NCI-H187 treated with DMSO at 0.1 percent for 48 hours (cell line): ENCODE measurements at regions not wholly inside any gene's neighbourhood (a gene's known extent, or its start where the extent isn't known, plus 50 kb on each side); places are given as distances from the start of the nearest gene placed in this dataset.
"Not testable (repeated sequence)": the region's sequence is repeated elsewhere in the genome, so short reads cannot be mapped to it uniquely, and the experiment has no call there.

Source experiments
- DNase-seq: peaks from one replicate; lab custom pipeline; 2025; lab: John Stamatoyannopoulos, UW

GRCh38 chr4:79850626-79851025, 222.4 kb downstream of the ANTXR2 start:
- DNase-seq: no peak

DNA sequence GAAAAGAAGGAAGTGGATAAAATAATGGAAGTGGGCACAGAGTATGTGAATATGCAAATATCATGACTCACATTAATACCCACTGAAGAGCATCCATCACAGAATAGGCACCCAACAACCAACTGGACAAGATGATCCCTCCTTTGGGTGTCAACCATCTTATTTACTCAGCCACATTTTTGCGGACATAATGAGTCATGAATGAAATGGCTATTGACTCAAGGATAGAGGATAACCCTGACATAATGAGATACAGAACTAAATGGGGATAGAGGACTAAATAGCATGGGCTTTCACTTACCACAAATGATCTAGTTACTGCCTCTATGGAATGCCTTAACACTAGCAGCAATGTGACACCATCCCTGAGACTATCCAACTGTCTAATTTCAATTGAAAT, 224.7 kb downstream of the ANTXR2 start:
- no peak for DNase-seq

- no peak for DNase-seq
Measured at GRCh38 chr4:79847411-79847810, 225.6 kb downstream of the ANTXR2 start.

- no peak for DNase-seq
Measured at GRCh38 chr4:79842162-79842561, 230.9 kb downstream of the ANTXR2 start.

- DNase-seq: no peak
Measured at GRCh38 chr4:79833857-79834256, 239.2 kb downstream of the ANTXR2 start.

DNA sequence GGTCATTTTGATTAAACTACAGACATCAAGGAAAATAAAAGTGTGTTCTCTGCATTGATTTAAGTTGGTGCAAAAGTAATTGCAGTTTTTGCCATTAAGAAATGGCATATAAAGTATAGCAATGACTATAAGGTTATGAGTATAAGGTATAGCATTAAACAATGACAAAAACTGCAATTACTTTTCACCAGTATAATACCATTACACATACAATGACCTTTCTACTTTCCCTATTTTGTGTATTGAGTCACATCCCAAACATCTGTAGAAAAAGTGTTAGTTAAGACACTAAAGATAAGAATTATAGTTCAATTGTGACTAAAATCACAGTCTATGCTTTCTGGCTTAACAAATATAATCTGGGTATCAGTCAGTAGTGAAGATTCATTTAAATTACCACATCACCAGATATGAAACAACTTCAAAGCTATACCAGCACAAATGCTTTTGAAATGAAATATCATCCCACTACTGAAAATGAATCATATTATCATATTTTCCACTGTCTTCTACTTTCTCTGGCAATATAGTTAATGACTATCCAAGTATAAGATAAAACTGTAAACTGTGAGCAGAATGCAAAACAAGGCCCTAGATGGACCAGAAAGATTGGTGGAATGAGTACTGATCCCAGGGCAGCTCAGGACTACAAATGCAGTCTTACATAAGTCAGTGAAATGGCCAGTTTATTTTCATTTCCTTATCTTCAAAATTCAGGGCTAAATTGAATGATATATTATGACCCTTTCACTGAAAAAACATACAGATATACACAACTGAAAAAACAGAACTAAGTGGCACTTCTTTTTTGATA, 241.1 kb downstream of the ANTXR2 start:
- DNase-seq: no peak

GRCh38 chr4:79831119-79831528, 241.9 kb downstream of the ANTXR2 start:
- DNase-seq: no peak

DNA sequence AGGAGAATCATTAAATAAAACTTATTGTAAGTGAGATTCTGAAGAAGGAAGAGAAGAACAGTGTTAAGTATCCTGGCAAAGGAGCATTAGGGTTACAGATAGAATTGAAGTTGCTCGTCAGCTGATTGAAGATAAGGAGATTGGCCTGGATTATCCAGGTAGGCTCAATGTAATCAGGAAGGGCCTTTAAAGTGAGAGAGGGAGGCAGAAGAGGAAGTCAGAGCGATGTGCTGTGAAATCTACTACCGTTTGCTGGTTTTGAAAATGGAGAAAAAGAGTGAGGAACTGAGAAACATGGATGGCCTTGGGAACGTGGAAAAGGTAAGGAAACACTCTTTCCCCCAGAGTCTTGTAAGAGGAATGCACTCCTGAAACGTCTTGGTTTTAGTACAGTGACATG, 245.7 kb downstream of the ANTXR2 start:
- no peak for DNase-seq

DNA sequence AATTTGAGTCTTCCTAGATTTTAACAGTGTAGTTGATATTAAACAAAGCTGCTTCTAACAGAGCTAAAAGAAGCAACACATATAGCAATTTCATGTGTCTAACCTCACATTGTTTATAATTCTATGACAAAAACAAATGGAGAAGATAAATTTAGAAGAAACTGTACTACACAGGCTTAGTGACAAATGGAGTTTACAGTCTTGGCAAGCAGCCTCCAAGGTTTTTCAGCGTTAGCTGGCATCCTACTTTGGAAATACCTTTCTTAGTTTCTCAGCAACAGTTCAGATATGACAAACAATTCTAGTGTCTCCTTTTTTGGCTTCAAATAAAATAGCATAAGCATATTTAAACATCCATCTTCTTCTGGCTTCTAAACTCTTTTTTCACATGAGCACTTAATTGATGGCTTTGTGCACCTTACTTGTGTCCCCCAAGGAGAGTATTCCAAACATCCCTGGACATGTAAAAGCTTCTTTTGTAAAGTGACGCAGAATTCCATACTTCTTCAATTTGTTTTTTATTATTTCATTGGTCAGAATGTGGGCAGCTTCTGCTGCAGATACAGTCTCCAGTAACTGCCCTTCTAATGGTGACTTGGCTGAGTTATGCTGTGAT, 249.8 kb downstream of the ANTXR2 start:
- DNase-seq: no peak

GRCh38 chr4:79820427-79820826, 252.6 kb downstream of the ANTXR2 start:
- no peak for DNase-seq

- not testable (repeated sequence) for DNase-seq
Measured at GRCh38 chr4:79807933-79808332, 265.1 kb downstream of the ANTXR2 start.

DNA sequence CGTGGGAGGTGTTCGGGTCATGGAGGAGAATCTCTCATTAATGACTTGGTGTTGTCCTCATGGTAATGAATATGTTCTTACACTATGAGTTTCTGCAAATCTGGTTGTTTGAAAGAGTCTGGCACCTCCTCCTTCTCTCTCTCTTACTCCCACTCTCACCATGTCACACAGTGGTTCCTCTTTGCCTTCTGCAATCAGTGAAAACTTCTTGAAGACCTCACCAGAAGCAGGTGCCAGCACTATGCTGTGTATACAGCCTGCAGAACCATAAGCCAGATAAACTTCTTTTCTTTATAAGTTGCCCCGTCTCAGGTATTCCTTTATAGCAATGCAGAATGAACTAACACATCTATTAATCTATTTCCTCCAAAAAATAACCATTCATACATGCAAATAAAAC, 275.0 kb downstream of the ANTXR2 start:
- no peak for DNase-seq

DNA sequence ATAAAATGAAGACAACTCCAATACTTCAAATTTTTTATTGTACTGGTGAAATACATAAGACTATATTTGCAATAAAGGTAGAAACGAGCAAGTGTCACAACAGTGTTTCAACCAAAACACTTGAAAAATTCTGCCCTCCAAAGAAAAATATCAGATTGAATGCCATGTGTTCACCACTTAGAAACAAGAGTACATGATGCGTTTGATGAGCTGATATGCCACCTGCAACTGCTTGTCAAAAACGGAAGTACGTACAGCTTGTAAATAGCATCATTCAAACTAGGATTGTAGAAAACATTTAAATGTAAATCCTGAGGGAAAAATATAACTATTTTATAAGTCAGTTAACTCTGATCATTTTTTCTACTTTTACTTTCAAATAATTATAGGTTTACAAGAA, 276.1 kb downstream of the ANTXR2 start:
- no peak for DNase-seq

GRCh38 chr4:79788884-79789283, 284.1 kb downstream of the ANTXR2 start:
- no peak for DNase-seq

GRCh38 chr4:79780129-79780528, 292.9 kb downstream of the ANTXR2 start:
- DNase-seq: no peak

DNA sequence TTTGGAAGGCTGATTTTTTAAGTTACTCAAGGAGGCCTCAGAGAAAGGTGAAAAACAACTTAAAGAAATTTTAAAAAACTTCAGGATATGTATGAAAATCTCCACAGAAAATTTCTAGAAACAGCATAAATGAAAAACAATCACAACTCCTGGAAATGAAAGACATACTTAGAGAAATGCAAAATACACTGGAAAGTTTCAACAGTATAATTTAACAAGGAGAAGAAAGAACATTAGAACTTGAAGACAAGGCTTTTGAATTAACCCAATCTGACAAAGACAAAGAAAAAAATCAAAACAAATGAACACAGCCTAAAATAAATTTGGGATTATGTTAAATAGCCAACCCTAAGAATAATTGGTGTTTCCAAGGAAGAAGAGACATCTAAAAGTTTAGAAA, 300.5 kb downstream of the ANTXR2 start:
- DNase-seq: no peak

DNA sequence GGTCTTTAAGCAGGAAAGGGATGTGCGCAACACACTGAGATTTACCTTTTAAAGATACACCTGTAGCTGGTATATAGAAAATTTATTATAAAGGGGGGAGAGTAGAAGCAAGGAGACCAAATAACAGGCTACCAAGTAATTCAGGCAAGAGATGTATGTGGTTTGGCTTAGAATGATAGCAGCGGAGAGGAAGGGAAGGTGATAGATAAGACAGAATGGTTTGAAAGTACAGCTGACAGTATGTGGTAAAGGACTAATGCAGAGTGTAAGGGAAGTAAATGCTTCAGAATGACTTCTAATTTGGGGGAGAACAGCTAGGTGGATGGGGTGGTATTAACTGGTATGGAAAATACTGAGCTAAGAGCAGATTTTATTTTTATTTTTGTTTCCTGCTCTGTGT, 308.9 kb downstream of the ANTXR2 start:
- no peak for DNase-seq

DNA sequence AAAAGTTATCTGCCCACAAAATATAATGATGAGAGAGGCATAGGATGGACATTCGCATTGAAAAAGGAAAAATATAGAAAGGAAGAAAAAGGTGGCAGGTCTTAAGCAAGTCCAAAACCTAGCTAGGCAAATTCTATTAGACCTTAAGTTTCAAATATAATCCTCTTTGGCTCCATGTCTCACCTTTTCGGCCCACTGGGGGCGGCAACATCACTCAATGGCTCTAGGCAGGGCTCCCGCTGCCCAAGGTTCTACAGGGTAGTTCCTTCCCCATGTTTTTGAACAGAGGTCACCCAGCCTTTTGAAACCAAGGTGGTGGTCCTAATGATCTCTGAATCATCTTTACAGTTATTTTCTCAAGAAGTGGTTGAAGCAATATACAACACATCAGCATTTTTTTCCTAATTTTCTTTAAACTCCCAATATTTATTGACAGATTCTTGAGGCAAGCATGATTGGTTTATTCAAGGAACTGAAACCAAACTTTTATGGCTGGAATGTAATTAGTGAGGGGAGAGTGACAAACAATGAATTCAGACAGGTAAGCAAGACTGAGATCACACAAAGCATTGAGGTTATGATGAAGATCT, 309.4 kb downstream of the ANTXR2 start:
- no peak for DNase-seq

DNA sequence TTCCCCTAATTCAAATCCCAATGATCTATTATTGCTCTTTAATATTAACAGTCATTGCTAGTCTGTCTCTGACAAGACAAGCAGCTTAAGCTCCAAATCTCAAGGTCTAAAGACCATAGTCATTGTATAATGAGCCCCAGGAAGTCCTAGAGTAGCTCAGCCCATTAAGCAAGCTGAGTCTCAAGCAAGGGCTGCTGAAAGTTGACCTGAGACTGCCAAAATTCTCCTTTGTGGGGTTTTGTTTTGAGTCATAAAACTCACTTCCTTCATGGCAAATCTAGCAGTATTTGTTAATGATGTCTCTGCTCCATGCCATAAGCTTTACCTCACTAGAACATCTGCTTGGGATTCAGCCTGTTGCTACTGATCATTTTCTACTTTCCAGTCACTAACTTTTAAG, 313.2 kb downstream of the ANTXR2 start:
- DNase-seq: no peak

DNA sequence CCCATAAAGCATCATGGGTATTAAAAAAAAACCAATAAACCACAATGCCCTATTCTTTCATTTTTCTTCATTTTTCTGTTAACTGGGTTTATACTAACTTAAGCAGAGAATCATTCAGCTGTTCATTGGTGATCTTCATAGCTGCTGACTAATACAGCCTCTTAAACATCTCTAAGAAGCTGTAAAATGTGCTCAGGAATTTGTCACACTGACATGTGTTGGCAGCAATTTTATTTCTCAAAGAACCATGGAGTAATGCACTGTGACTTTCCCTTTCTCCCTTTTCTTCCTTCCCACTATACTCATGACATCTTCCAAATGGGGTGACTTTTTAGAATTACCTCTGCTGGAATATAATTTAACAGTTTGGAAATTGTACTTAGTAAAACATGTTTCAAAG, 315.4 kb downstream of the ANTXR2 start:
- no peak for DNase-seq

DNA sequence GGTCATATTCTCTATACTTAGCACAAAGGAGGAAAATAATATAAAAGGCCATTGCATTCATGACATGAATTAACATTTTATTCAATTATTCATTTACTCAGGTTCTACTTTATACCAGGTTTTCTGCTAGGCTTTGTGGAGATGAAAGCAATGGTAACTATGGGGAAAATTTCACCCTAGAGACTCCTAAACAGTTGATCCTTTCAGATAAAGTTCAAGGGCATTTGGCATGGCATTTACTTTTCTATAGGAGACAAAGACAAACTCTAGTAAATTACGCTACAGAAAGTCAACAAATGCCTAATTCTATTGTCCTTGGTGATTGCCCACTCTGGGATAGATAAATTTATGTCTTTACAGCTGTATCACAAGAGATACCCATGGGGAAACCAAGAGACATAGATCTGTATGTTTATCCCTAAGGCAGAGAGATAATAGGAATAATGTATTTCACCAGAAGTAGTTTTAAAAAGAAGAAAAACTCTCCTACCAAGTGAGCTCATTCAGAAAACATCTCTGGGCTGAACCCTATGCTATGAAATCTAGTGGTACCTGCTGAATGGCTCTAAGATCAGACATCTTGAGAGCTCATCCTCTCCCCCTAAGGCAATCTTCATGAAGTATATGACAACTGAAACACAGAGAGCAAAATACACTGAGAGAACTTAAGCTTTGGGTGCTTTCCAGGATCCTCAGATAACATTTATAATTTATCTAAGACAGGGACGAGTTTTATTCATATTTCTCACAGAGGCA, 316.7 kb downstream of the ANTXR2 start:
- no peak for DNase-seq

DNA sequence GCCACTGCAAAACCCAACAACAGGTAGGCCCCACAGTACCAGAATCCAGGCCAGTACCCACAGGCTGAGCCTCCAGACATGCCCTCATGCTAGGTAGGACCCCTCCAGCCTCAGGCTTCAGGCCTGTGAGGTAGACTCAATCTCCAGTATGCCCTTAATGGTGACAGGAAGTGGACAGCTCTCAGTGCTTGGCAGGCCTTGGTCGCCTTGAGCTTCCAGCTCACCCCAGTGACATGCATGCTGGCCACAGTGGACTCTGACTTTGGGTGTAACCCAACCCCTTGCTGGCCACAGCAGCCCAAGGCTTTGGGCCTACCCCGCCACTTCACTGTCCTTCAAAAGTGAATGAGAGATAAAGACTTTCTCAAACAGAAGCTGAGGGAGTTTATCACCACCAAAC, 324.2 kb downstream of the ANTXR2 start:
- DNase-seq: no peak

DNA sequence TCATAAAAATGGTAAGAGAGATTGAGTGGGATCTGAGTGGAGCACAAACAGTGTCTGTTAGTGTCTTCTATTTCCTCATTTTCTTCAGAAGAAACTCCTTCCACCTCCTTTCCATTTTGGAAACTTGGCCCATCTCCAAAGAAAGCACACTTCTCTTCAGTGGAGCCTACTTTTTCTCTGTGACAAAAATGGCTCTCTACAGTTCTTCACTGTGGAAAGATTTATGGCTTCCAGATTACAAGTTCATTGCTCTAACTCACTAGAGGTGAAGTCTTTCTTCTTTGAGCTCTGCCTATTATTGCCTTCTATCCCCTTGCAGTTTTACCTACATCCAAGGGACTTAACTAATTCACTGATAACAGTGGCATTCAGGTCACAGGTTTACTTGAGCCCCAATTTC, 325.8 kb downstream of the ANTXR2 start:
- DNase-seq: no peak
